ENCODE measurements at regions not wholly inside any gene's neighbourhood (a gene's known extent, or its start where the extent isn't known, plus 50 kb on each side); places are given as distances from the start of the nearest gene placed in this dataset.

GRCh38 chr6:6891125-6891721 lies 216.5 kb upstream of the RREB1 start:
- intact Hi-C loops (cut with DNase I), result loop anchor here in 1 of 2 donors (5.0 to 10.0 kb wide), 3 partner anchors 84 to 334 kb away; no protein-coding TSS in a partner anchor
- no peak for ATAC-seq
- no peak for DNase-seq

GRCh38 chr6:6891949-6892461 lies 215.8 kb upstream of the RREB1 start:
- peak in 1 of 2 donors; percentile 6 for ATAC-seq
- intact Hi-C loops (cut with DNase I), result loop anchor here in 1 of 2 donors (5.0 to 10.0 kb wide), 3 partner anchors 83 to 333 kb away; no protein-coding TSS in a partner anchor
- no peak for DNase-seq

GRCh38 chr6:6892744-6893583 lies 214.8 kb upstream of the RREB1 start:
- DNase-seq (no peak), ATAC-seq (peak; percentile 52 to 54)
- intact Hi-C loops (cut with DNase I), result loop anchor here in 1 of 2 donors (5.0 to 10.0 kb wide), 3 partner anchors 82 to 332 kb away; no protein-coding TSS in a partner anchor

- intact Hi-C loops (cut with DNase I), result loop anchor here in 1 of 2 donors (5.0 to 10.0 kb wide), 3 partner anchors 81 to 331 kb away; no protein-coding TSS in a partner anchor
- ATAC-seq (no peak), DNase-seq (no peak)
These were observed 214.1 kb upstream of the RREB1 start for GRCh38 chr6:6893701-6894100.

- ATAC-seq (no peak), DNase-seq (no peak)
- intact Hi-C loops (cut with DNase I), result loop anchor here in 1 of 2 donors (10.0 kb wide), 2 partner anchors 79 to 329 kb away; no protein-coding TSS in a partner anchor
These were observed 211.8 kb upstream of the RREB1 start for GRCh38 chr6:6895929-6896328.

- intact Hi-C loops (cut with DNase I), result loop anchor here in 1 of 2 donors (10.0 kb wide), 2 partner anchors 78 to 328 kb away; no protein-coding TSS in a partner anchor
- DNase-seq, result no peak
These were observed 210.6 kb upstream of the RREB1 start for GRCh38 chr6:6897140-6897539.

GRCh38 chr6:6900569-6901204 lies 207.1 kb upstream of the RREB1 start:
- ATAC-seq, result no peak
- intact Hi-C loops (cut with DNase I), result no loop called here
- DNase-seq, result no peak

More at GRCh38 chr6:6897140-6897539, 210.6 kb upstream of the RREB1 start:
- ATAC-seq, result no peak

- no peak for DNase-seq
- intact Hi-C loops (cut with DNase I), result no loop called here
- peak; percentile 31 to 67 for ATAC-seq
These were observed 206.5 kb upstream of the RREB1 start for GRCh38 chr6:6901205-6901719.

- ATAC-seq (no peak), DNase-seq (no peak)
- intact Hi-C loops (cut with DNase I), result no loop called here
These were observed 205.8 kb upstream of the RREB1 start for GRCh38 chr6:6901945-6902344.

GRCh38 chr6:6905961-6906518 lies 201.7 kb upstream of the RREB1 start:
- DNase-seq (no peak), ATAC-seq (peak in 1 of 2 donors; percentile 60)
- intact Hi-C loops (cut with DNase I), result no loop called here

GRCh38 chr6:6906570-6907213 lies 201.1 kb upstream of the RREB1 start:
- ATAC-seq (no peak), DNase-seq (no peak)
- intact Hi-C loops (cut with DNase I), result no loop called here

GRCh38 chr6:6907286-6907685 lies 200.5 kb upstream of the RREB1 start:
- no peak for ATAC-seq
- no peak for DNase-seq
- intact Hi-C loops (cut with DNase I), result no loop called here

- intact Hi-C loops (cut with DNase I), result no loop called here
- no peak for ATAC-seq
- DNase-seq, result no peak
These were observed 199.6 kb upstream of the RREB1 start for GRCh38 chr6:6908121-6908520.

GRCh38 chr6:6909111-6909510 lies 198.7 kb upstream of the RREB1 start:
- DNase-seq (no peak), ATAC-seq (no peak)
- intact Hi-C loops (cut with DNase I), result no loop called here

GRCh38 chr6:6910734-6911295 lies 196.9 kb upstream of the RREB1 start:
- no peak for ATAC-seq
- DNase-seq, result no peak
- intact Hi-C loops (cut with DNase I), result no loop called here

GRCh38 chr6:6911391-6911790 lies 196.4 kb upstream of the RREB1 start:
- DNase-seq (no peak), ATAC-seq (no peak)
- intact Hi-C loops (cut with DNase I), result no loop called here

GRCh38 chr6:6912817-6913744 lies 194.7 kb upstream of the RREB1 start:
- no peak for ATAC-seq
- DNase-seq, result no peak
- intact Hi-C loops (cut with DNase I), result no loop called here

Data from left cardiac atrium (tissue), 4 donors.